ENCODE measurements at regions not wholly inside any gene's neighbourhood (a gene's known extent, or its start where the extent isn't known, plus 50 kb on each side); places are given as distances from the start of the nearest gene placed in this dataset.

GRCh38 chr6:4240148-4240547 lies 104.8 kb upstream of the ECI2 start:
- no peak for TF ChIP-seq CSDC2 (CRISPR knock-in tag; IDR thresholded peaks at IDR 0.05)
- no peak for TF ChIP-seq POU6F1 (CRISPR knock-in tag; IDR thresholded peaks at IDR 0.05; ENCODE audit: borderline replicate concordance, low read depth)
- TF ChIP-seq PATZ1 (CRISPR knock-in tag; IDR thresholded peaks at IDR 0.05; ENCODE audit: borderline replicate concordance): no peak
- no peak for TF ChIP-seq ZNF8 (CRISPR knock-in tag; IDR thresholded peaks at IDR 0.05)
- TF ChIP-seq RARB (CRISPR knock-in tag; IDR thresholded peaks at IDR 0.05): no peak
- TF ChIP-seq ARNTL (CRISPR knock-in tag; IDR thresholded peaks at IDR 0.05; ENCODE audit: borderline replicate concordance, low read depth): no peak
- TF ChIP-seq ESRRG (CRISPR knock-in tag; IDR thresholded peaks at IDR 0.05): no peak
- TF ChIP-seq, protein P1, sequence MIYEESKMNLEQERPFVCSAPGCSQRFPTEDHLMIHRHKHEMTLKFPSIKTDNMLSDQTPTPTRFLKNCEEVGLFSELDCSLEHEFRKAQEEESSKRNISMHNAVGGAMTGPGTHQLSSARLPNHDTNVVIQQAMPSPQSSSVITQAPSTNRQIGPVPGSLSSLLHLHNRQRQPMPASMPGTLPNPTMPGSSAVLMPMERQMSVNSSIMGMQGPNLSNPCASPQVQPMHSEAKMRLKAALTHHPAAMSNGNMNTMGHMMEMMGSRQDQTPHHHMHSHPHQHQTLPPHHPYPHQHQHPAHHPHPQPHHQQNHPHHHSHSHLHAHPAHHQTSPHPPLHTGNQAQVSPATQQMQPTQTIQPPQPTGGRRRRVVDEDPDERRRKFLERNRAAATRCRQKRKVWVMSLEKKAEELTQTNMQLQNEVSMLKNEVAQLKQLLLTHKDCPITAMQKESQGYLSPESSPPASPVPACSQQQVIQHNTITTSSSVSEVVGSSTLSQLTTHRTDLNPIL (CRISPR knock-in tag; IDR thresholded peaks at IDR 0.05; ENCODE audit: low read depth): no peak
- no peak for TF ChIP-seq GLIS3 (CRISPR knock-in tag; IDR thresholded peaks at IDR 0.05)
- TF ChIP-seq TCF4 (CRISPR knock-in tag; IDR thresholded peaks at IDR 0.05; ENCODE audit: borderline replicate concordance): no peak
- no peak for TF ChIP-seq PPARA (CRISPR knock-in tag; IDR thresholded peaks at IDR 0.05; ENCODE audit: borderline replicate concordance)
- no peak for TF ChIP-seq TOX (CRISPR knock-in tag; IDR thresholded peaks at IDR 0.05; ENCODE audit: borderline replicate concordance)

Data from SK-N-SH treated with all-trans-retinoic acid at 6 μM for 48 hours (cell line).